OCI-LY3 (cell line): ENCODE measurements at regions not wholly inside any gene's neighbourhood (a gene's known extent, or its start where the extent isn't known, plus 50 kb on each side); places are given as distances from the start of the nearest gene placed in this dataset.
A peak's percentile ranks its signal among the peaks of the same experiment; 100 is the strongest.

Experiments
- H2AFZ ChIP-seq: fragments of 200-600, 300-600 bp; shearing (Covaris generic); 2 replicates; pipeline ENCODE4 v1.6.0; 2014; ENCODE audit warnings: antibody characterized with exemption, low read depth, low read length
- H3K27ac ChIP-seq: fragments of 200-600, 300-600 bp; sonication (generic); 2 replicates; pipeline ENCODE4 v1.5.1; 2014; ENCODE audit warnings: mild to moderate bottlenecking, low read length, moderate library complexity, mixed read lengths
- H3K27me3 ChIP-seq: fragments of 200-600, 300-600 bp; sonication (generic); 2 replicates; pipeline ENCODE4 v1.6.1; 2014; ENCODE audit warnings: low read depth, low read length, mixed read lengths
- H3K36me3 ChIP-seq: fragments of 200-600, 300-600 bp; sonication (generic); replicated peaks from 2 replicates; pipeline ENCODE3; 2014; ENCODE audit warnings: low read depth, low read length, mixed read lengths
- H3K4me1 ChIP-seq: fragments of 300-600, 200-600 bp; sonication (generic); 2 replicates; pipeline ENCODE4 v1.6.1; 2014; ENCODE audit warnings: low read length, mixed read lengths
- H3K4me2 ChIP-seq: fragments of 200-600, 300-600 bp; sonication (generic); 2 replicates; pipeline ENCODE4 v1.6.1; 2014; ENCODE audit warnings: low read length, mixed read lengths
- H3K4me3 ChIP-seq: fragments of 300-600, 200-600 bp; sonication (generic); 2 replicates; pipeline ENCODE4 v1.5.1; 2014; ENCODE audit warnings: antibody characterized with exemption, mild to moderate bottlenecking, low read length, moderate library complexity
- H3K79me2 ChIP-seq: fragments of 300-600, 200-600 bp; shearing (Covaris generic); 2 replicates; pipeline ENCODE4 v1.6.1; 2014; ENCODE audit warnings: mild to moderate bottlenecking, low read length, mixed read lengths
- H3K9ac ChIP-seq: fragments of 300-600, 200-600 bp; shearing (Covaris generic); 2 replicates; pipeline ENCODE4 v1.6.0; 2014; ENCODE audit warnings: mild to moderate bottlenecking, low read length, moderate library complexity
- H3K9me3 ChIP-seq: fragments of 200-600, 300-600 bp; shearing (Covaris generic); 2 replicates; pipeline ENCODE4 v1.6.1; 2014; ENCODE audit warnings: low read length, mixed read lengths; ENCODE audit not compliant: insufficient read depth
- H4K20me1 ChIP-seq: fragments of 200-600, 300-600 bp; sonication (generic); 2 replicates; pipeline ENCODE4 v1.6.1; 2016; ENCODE audit warnings: low read length, mixed read lengths; ENCODE audit not compliant: insufficient read depth
- EZH2phosphoT487 ChIP-seq: fragments of 200-600 bp; shearing (Covaris generic); IDR thresholded peaks from 2 replicates; pipeline ENCODE4 v1.6.1; 2018; ENCODE audit warnings: antibody characterized with exemption, mixed run types, low read depth
- TF ChIP-seq, protein P1 (sequence below): fragments of 200-600, 300-600 bp; sonication (generic); IDR thresholded peaks from 2 replicates; pipeline ENCODE4 v1.5.1; 2014; ENCODE audit warnings: antibody characterized with exemption, low read length, low read depth

- Histone ChIP-seq H4K20me1 (no peaks in the 10 kb centered on the region), H3K36me3 (no peaks in the 10 kb centered on the region), H3K4me2 (no peak overlapping the region), H3K9ac (no peak overlapping the region), H3K27me3 (peaks cover 25% of the 10 kb centered on the region), H2AFZ (no peak overlapping the region), H3K27ac (no peak overlapping the region), H3K9me3 (no peaks in the 10 kb centered on the region), H3K79me2 (no peaks in the 10 kb centered on the region), H3K4me3 (no peak overlapping the region), H3K4me1 (peaks cover 8% of the 10 kb centered on the region)
- TF ChIP-seq, protein P1, sequence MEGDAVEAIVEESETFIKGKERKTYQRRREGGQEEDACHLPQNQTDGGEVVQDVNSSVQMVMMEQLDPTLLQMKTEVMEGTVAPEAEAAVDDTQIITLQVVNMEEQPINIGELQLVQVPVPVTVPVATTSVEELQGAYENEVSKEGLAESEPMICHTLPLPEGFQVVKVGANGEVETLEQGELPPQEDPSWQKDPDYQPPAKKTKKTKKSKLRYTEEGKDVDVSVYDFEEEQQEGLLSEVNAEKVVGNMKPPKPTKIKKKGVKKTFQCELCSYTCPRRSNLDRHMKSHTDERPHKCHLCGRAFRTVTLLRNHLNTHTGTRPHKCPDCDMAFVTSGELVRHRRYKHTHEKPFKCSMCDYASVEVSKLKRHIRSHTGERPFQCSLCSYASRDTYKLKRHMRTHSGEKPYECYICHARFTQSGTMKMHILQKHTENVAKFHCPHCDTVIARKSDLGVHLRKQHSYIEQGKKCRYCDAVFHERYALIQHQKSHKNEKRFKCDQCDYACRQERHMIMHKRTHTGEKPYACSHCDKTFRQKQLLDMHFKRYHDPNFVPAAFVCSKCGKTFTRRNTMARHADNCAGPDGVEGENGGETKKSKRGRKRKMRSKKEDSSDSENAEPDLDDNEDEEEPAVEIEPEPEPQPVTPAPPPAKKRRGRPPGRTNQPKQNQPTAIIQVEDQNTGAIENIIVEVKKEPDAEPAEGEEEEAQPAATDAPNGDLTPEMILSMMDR = no peak
- TF ChIP-seq EZH2phosphoT487 = no peak
These were observed 54.3 kb downstream of the TMEM215 start for GRCh38 chr9:32837551-32838058.

DNA sequence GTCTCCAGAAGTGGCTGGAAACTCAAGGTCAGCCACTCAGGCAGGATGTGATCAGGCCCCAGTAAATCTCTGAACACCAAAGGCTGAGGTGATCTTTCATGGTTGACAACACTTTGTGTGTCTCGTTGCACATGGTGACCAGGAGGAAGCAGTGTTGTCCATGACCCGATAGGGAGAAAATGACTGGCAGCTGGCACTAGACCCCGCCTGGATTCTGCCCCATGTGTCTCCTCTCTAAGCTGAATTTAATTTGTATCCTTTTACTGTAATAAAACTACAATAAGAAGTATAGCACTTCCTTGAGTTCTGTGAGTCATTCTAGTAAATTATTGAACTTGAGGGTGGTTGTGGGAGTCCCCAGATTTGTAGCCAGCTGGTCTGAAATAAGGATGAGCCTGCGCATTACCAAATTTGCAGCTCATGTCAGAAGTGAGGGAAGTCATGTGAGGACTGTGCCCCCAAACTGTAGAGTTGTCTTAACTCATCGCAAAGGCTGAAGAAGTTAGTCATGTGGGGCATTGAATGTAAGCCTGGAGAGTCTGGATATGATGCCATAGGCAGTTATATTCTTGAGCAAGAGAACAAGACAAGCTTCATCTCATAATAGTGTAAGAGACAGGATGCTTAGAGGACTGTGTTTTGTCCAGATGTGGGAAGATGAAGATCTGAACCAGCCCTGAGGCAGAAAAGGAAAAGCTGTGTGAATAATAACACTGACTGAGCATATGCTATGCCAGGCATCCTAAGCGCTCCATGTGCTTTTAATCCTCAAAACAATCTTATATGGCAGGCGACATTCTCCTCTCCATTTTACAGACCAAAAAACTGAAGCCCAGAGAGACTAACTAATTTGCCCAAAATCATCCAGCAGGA, 55.9 kb downstream of the TMEM215 start:
- TF ChIP-seq, protein P1 = no peak
- no peak for TF ChIP-seq EZH2phosphoT487
- peaks cover 23% of the 10 kb centered on the region for H3K27me3 ChIP-seq
- H3K4me3 ChIP-seq = no peak overlapping the region
- H3K27ac ChIP-seq = no peak overlapping the region
- H3K9ac ChIP-seq = no peak overlapping the region
- no peak overlapping the region for H2AFZ ChIP-seq
- no peaks in the 10 kb centered on the region for H3K9me3 ChIP-seq
- no peaks in the 10 kb centered on the region for H3K36me3 ChIP-seq
- peaks cover 8% of the 10 kb centered on the region for H3K4me1 ChIP-seq
- no peaks in the 10 kb centered on the region for H3K79me2 ChIP-seq
- peak overlapping the region; percentile 6; the same call in 1 of the 2 replicates for H3K4me2 ChIP-seq
- no peaks in the 10 kb centered on the region for H4K20me1 ChIP-seq

- Histone ChIP-seq H4K20me1 (no peaks in the 10 kb centered on the region), H3K36me3 (no peaks in the 10 kb centered on the region), H3K9me3 (no peaks in the 10 kb centered on the region), H3K4me3 (no peak overlapping the region), H3K9ac (no peak overlapping the region), H3K79me2 (no peaks in the 10 kb centered on the region), H3K27ac (no peak overlapping the region), H3K4me1 (peaks cover 8% of the 10 kb centered on the region), H2AFZ (no peak overlapping the region), H3K4me2 (no peak overlapping the region), H3K27me3 (peaks cover 23% of the 10 kb centered on the region)
- no peak for TF ChIP-seq EZH2phosphoT487
- TF ChIP-seq, protein P1 = no peak
These were observed 58.0 kb downstream of the TMEM215 start for GRCh38 chr9:32841314-32841713.

- Histone ChIP-seq H3K27me3 (peaks cover 21% of the 10 kb centered on the region), H3K4me3 (no peak overlapping the region), H4K20me1 (no peaks in the 10 kb centered on the region), H3K4me1 (peaks cover 8% of the 10 kb centered on the region), H3K36me3 (no peaks in the 10 kb centered on the region), H3K9me3 (no peaks in the 10 kb centered on the region), H3K4me2 (no peak overlapping the region), H3K79me2 (no peaks in the 10 kb centered on the region), H2AFZ (no peak overlapping the region), H3K9ac (no peak overlapping the region), H3K27ac (no peak overlapping the region)
- no peak for TF ChIP-seq EZH2phosphoT487
- TF ChIP-seq, protein P1 = no peak
These were observed 60.0 kb downstream of the TMEM215 start for GRCh38 chr9:32843295-32843694.
